ENCODE measurements at regions not wholly inside any gene's neighbourhood (a gene's known extent, or its start where the extent isn't known, plus 50 kb on each side); places are given as distances from the start of the nearest gene placed in this dataset.

DNA sequence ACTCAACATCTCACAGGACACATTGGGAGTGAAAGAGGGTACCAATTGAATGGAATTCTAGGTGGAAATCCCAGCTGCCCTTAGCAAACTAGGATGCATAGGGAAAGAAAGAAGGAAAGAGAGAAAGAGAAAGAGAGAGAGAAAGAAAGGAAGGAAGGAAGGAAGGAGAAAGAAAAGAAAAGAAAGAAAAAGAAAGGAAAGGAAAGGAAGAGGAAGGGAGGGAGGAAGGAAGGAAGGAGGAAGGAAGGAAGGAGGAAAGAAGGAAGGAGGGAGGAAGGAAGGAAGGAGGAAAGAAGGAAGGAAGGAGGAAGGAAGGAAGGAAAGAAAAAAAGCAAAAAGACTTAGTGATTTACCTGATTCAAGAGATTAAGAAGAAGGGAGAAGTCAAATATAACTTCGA is 143.9 kb downstream of the SS18 start:
- DNase-seq (ENCODE audit: low spot score): no peak
- Mint-ChIP-seq H3K4me3 (ENCODE audit: unreplicated experiment) (no peak overlapping the region), H3K27me3 (ENCODE audit: unreplicated experiment) (peaks cover 5% of the 10 kb centered on the region), H3K27ac (ENCODE audit: unreplicated experiment) (no peak overlapping the region), H3K36me3 (ENCODE audit: low read depth, unreplicated experiment) (peaks cover 4% of the 10 kb centered on the region), H3K9me3 (ENCODE audit: unreplicated experiment) (peaks cover 3% of the 10 kb centered on the region), H3K4me1 (ENCODE audit: unreplicated experiment) (no peaks in the 10 kb centered on the region)
- TF ChIP-seq, protein P1, sequence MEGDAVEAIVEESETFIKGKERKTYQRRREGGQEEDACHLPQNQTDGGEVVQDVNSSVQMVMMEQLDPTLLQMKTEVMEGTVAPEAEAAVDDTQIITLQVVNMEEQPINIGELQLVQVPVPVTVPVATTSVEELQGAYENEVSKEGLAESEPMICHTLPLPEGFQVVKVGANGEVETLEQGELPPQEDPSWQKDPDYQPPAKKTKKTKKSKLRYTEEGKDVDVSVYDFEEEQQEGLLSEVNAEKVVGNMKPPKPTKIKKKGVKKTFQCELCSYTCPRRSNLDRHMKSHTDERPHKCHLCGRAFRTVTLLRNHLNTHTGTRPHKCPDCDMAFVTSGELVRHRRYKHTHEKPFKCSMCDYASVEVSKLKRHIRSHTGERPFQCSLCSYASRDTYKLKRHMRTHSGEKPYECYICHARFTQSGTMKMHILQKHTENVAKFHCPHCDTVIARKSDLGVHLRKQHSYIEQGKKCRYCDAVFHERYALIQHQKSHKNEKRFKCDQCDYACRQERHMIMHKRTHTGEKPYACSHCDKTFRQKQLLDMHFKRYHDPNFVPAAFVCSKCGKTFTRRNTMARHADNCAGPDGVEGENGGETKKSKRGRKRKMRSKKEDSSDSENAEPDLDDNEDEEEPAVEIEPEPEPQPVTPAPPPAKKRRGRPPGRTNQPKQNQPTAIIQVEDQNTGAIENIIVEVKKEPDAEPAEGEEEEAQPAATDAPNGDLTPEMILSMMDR (IDR thresholded peaks at IDR 0.05; ENCODE audit: unreplicated experiment): no peak

DNA sequence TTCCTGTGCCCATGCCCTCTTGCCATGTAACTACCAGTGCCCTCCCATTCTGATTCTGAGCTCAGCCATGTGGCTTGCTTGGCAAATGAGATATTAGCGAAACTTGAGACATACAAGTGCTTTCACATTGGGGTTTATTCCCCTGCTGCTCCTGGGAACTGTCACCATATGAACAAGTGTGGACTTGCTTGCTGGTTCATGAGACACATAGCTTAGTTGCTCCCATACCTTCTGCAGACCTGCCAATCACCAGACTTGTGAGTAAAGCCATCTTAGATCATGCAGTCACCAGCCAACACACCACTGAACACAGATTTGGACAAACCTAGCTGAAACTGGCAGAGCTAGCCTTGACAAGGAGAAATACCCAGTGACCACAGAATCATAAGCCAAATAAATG is 155.1 kb downstream of the SS18 start:
- no peaks in the 10 kb centered on the region for H3K9me3 Mint-ChIP-seq (ENCODE audit: unreplicated experiment)
- no peaks in the 10 kb centered on the region for H3K36me3 Mint-ChIP-seq (ENCODE audit: low read depth, unreplicated experiment)
- no peaks in the 10 kb centered on the region for H3K27me3 Mint-ChIP-seq (ENCODE audit: unreplicated experiment)
- no peak for DNase-seq (ENCODE audit: low spot score)
- H3K4me1 Mint-ChIP-seq (ENCODE audit: unreplicated experiment): peaks cover 10% of the 10 kb centered on the region
- H3K4me3 Mint-ChIP-seq (ENCODE audit: unreplicated experiment): no peak overlapping the region
- TF ChIP-seq, protein P1 (IDR thresholded peaks at IDR 0.05; ENCODE audit: unreplicated experiment): no peak
- H3K27ac Mint-ChIP-seq (ENCODE audit: unreplicated experiment): no peak overlapping the region

DNA sequence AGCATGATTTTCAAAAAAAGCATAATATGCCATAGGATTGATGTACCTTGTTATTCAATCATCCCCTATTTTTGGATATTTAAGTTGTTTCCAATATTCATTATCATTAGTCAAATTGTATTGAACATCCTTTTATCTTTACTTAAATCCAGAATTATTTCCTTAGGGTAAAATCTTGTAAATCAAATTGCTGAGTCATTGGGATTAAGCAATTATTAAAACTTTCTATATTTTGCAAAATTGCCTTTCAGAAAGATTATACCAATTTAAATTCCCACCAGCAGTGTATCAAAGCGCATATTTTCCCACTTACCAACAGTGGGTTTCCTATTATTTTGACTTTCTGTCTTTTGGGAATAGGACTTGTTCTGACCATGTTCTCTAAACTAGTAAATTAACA is 159.3 kb downstream of the SS18 start:
- no peak overlapping the region for H3K4me3 Mint-ChIP-seq (ENCODE audit: unreplicated experiment)
- H3K9me3 Mint-ChIP-seq (ENCODE audit: unreplicated experiment): no peaks in the 10 kb centered on the region
- no peaks in the 10 kb centered on the region for H3K4me1 Mint-ChIP-seq (ENCODE audit: unreplicated experiment)
- no peaks in the 10 kb centered on the region for H3K27me3 Mint-ChIP-seq (ENCODE audit: unreplicated experiment)
- H3K27ac Mint-ChIP-seq (ENCODE audit: unreplicated experiment): no peak overlapping the region
- no peak for DNase-seq (ENCODE audit: low spot score)
- H3K36me3 Mint-ChIP-seq (ENCODE audit: low read depth, unreplicated experiment): no peaks in the 10 kb centered on the region
- TF ChIP-seq, protein P1 (IDR thresholded peaks at IDR 0.05; ENCODE audit: unreplicated experiment): no peak

DNA sequence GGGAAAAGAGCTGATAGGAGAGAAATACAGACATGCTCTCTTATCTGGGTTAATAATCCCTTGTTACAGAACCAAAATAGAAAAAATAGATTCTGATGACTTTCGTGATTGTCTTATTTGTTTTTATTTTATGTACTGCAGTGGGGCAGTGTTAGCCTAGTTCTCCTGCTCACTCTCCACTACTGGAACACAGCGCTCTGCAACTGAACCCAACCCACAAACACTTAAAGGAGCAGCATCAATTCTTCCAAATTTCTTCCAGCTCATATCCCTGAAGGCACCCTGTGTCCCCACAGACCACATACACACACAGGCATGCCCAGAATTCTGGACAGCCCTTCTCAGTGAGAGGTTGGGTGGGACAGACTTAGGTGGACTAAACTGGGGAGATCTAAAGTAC is 160.6 kb downstream of the SS18 start:
- H3K9me3 Mint-ChIP-seq (ENCODE audit: unreplicated experiment): no peaks in the 10 kb centered on the region
- H3K4me3 Mint-ChIP-seq (ENCODE audit: unreplicated experiment): no peak overlapping the region
- H3K36me3 Mint-ChIP-seq (ENCODE audit: low read depth, unreplicated experiment): no peaks in the 10 kb centered on the region
- no peak for DNase-seq (ENCODE audit: low spot score)
- TF ChIP-seq, protein P1 (IDR thresholded peaks at IDR 0.05; ENCODE audit: unreplicated experiment): no peak
- no peaks in the 10 kb centered on the region for H3K27me3 Mint-ChIP-seq (ENCODE audit: unreplicated experiment)
- no peaks in the 10 kb centered on the region for H3K4me1 Mint-ChIP-seq (ENCODE audit: unreplicated experiment)
- H3K27ac Mint-ChIP-seq (ENCODE audit: unreplicated experiment): no peak overlapping the region

DNA sequence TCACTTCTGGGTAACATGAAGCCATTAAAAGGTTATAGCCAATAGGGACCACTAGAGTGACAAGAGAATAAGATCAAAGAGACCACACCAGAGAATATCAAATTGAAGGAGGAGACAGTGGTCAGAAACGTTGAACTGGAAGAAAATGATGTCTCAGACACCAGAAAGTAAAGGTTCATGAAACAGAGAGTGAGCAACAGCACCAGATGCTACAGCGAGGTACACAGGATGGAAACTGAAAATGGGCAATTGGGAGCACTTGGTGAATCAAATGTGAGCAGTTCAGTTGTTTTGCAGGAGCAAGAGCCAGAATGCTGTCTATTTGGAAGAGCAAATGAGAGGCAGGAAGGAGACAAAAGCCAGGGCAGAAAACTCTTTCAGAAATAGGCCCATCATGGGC is 162.6 kb downstream of the SS18 start:
- no peaks in the 10 kb centered on the region for H3K36me3 Mint-ChIP-seq (ENCODE audit: low read depth, unreplicated experiment)
- H3K9me3 Mint-ChIP-seq (ENCODE audit: unreplicated experiment): no peaks in the 10 kb centered on the region
- no peaks in the 10 kb centered on the region for H3K4me1 Mint-ChIP-seq (ENCODE audit: unreplicated experiment)
- H3K27me3 Mint-ChIP-seq (ENCODE audit: unreplicated experiment): no peaks in the 10 kb centered on the region
- TF ChIP-seq, protein P1 (IDR thresholded peaks at IDR 0.05; ENCODE audit: unreplicated experiment): no peak
- no peak overlapping the region for H3K27ac Mint-ChIP-seq (ENCODE audit: unreplicated experiment)
- no peak for DNase-seq (ENCODE audit: low spot score)
- H3K4me3 Mint-ChIP-seq (ENCODE audit: unreplicated experiment): no peak overlapping the region
